Adipocyte (in vitro differentiated cells): ENCODE measurements at regions not wholly inside any gene's neighbourhood (a gene's known extent, or its start where the extent isn't known, plus 50 kb on each side); places are given as distances from the start of the nearest gene placed in this dataset.
"Not testable (repeated sequence)": the region's sequence is repeated elsewhere in the genome, so short reads cannot be mapped to it uniquely, and the experiment has no call there.

Experiments used
- DNase-seq: peaks from one replicate; pipeline ENCODE4 v3.0.0-alpha.2; 2015; ENCODE audit warnings: low read depth
- H3K27me3 ChIP-seq: replicated peaks from 2 replicates; pipeline ENCODE4 v1.7.0; 2013; ENCODE audit warnings: mild to moderate bottlenecking, low read length, moderate library complexity; ENCODE audit not compliant: control insufficient read depth, insufficient read depth
- H3K36me3 ChIP-seq: 2 replicates; pipeline ENCODE4 v1.7.0; 2013; ENCODE audit warnings: low read length, mild to moderate bottlenecking, moderate library complexity; ENCODE audit not compliant: control insufficient read depth, insufficient read depth, severe bottlenecking
- H3K4me1 ChIP-seq: 2 replicates; pipeline ENCODE4 v1.7.0; 2013; ENCODE audit warnings: mild to moderate bottlenecking, low read length, moderate library complexity; ENCODE audit not compliant: control insufficient read depth, insufficient read depth
- H3K4me3 ChIP-seq: 2 replicates; pipeline ENCODE4 v1.7.0; 2013; ENCODE audit warnings: mild to moderate bottlenecking, low read length, moderate library complexity
- H3K9ac ChIP-seq: 2 replicates; pipeline ENCODE4 v1.7.0; 2013; ENCODE audit warnings: mild to moderate bottlenecking, low read length, moderate library complexity
- H3K9me3 ChIP-seq: 2 replicates; pipeline ENCODE4 v1.7.0; 2013; ENCODE audit warnings: mild to moderate bottlenecking, low read length, moderate library complexity; ENCODE audit not compliant: control insufficient read depth

DNA sequence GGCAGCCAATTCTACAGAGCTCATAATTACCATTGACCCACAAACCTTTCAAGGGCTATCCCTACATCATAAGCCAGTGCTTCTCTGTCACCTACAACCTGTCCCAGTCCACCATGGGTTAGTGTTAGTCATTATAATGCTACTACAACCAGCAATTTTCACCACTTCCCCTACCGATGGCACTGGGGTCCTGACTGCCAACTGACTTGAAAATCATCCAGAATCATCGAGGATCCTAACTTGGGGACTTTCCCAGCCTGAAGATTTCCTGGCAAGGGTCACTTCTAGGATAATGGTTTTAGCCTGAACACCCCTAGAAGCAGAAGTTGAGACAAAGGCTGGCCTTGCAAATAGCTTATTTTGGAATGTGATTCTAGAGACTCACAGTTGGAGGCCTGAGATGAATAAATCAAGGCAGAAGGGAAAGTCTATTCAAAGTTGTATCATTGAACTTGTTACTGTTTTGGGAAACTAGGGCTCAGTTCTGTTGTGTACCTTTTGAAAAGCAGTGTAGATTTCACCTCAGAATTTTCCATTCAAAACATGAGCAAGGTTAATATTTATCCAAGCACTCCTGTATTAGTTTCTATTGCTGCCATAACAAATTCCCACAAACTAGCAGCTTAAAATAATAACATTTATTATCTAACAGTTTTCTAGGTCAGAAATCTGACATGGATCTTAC is 633.0 kb downstream of the LRRC70 start:
- no peak overlapping the region for H3K9ac ChIP-seq
- no peaks in the 10 kb centered on the region for H3K27me3 ChIP-seq
- no peaks in the 10 kb centered on the region for H3K4me1 ChIP-seq
- H3K9me3 ChIP-seq = no peaks in the 10 kb centered on the region
- no peaks in the 10 kb centered on the region for H3K36me3 ChIP-seq
- H3K4me3 ChIP-seq = no peak overlapping the region
- DNase-seq = no peak

DNA sequence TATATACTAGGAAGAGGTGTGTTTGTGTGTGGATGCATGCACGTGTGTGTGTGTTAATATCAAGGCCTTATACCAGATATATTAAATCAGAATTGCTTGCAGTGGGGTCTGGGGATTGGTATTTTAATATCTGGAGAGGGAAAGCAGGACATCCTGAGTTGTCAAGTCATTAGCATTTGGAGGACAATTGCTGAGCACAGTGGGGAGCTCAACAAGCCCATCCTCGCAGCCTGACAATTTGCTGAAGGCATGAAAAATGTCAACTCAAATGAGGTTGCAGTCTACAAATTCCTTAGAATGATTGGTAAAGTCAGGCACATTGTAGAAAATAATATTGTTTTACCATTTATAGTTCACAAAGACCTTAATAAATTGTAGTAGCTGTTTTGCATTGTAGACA is 627.4 kb downstream of the LRRC70 start:
- Histone ChIP-seq H3K27me3 (no peaks in the 10 kb centered on the region), H3K9me3 (no peaks in the 10 kb centered on the region), H3K9ac (no peak overlapping the region), H3K36me3 (no peaks in the 10 kb centered on the region), H3K4me3 (no peak overlapping the region), H3K4me1 (no peaks in the 10 kb centered on the region)
- DNase-seq = no peak

GRCh38 chr5:63201738-63202137 is 623.1 kb downstream of the LRRC70 start:
- Histone ChIP-seq H3K9me3 (no peaks in the 10 kb centered on the region), H3K36me3 (no peaks in the 10 kb centered on the region), H3K27me3 (no peaks in the 10 kb centered on the region), H3K9ac (no peak overlapping the region), H3K4me3 (no peak overlapping the region), H3K4me1 (no peaks in the 10 kb centered on the region)
- DNase-seq = no peak

DNA sequence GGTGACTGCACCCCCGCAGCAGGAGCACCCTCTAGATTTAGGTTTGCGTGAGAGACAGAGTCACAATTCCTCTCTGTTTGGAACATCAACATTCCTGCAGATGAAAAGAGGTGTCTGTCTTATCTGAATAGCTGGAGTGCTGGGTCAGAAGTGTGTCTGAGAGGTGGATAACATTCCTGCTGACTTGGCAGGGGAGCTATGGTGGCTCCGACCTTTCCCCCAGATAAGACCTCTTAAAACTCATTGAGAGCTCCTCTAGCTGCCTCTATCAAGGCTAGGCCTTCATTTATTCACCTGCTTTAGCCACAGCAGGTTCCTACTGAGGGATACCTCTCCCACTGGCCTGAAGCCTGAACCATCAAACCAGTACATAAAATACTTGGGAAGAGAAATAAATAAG is 615.5 kb downstream of the LRRC70 start:
- no peaks in the 10 kb centered on the region for H3K36me3 ChIP-seq
- no peak for DNase-seq

GRCh38 chr5:63180190-63180589 is 601.6 kb downstream of the LRRC70 start:
- not testable (repeated sequence) for H3K9me3 ChIP-seq, H3K4me1 ChIP-seq, H3K4me3 ChIP-seq, H3K36me3 ChIP-seq, DNase-seq, H3K9ac ChIP-seq, H3K27me3 ChIP-seq

More for the DNA sequence above, 615.5 kb downstream of the LRRC70 start:
- Histone ChIP-seq H3K4me3 (no peak overlapping the region), H3K27me3 (no peaks in the 10 kb centered on the region), H3K4me1 (no peaks in the 10 kb centered on the region), H3K9me3 (no peaks in the 10 kb centered on the region), H3K9ac (no peak overlapping the region)

GRCh38 chr5:63175850-63176249 is 597.2 kb downstream of the LRRC70 start:
- H3K9ac ChIP-seq = no peak overlapping the region
- H3K27me3 ChIP-seq = no peaks in the 10 kb centered on the region
- no peaks in the 10 kb centered on the region for H3K4me1 ChIP-seq
- no peaks in the 10 kb centered on the region for H3K36me3 ChIP-seq
- H3K4me3 ChIP-seq = no peak overlapping the region
- H3K9me3 ChIP-seq = no peaks in the 10 kb centered on the region
- DNase-seq = no peak

DNA sequence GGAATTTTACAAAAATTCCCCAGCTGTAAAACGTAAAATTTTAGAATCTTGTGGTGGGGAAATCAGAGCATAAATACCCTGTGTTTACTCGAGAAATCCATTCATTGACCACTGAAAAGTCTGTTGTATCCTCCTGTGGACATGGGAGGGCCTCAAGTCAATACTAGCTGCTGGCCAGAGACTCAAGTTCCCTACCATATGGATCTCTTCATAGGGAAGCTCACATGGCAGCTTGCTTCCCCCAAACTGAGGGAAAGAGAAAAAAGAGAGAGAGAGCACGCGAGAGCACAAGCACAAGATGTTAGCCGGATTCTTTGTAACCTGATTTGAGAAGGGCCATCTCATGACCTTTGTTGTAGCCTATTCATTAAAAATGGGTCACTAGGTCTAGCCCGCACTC is 591.9 kb downstream of the LRRC70 start:
- Histone ChIP-seq H3K4me3 (no peak overlapping the region), H3K9me3 (no peaks in the 10 kb centered on the region), H3K4me1 (peaks cover 6% of the 10 kb centered on the region), H3K36me3 (no peaks in the 10 kb centered on the region), H3K27me3 (no peaks in the 10 kb centered on the region), H3K9ac (no peak overlapping the region)
- no peak for DNase-seq

DNA sequence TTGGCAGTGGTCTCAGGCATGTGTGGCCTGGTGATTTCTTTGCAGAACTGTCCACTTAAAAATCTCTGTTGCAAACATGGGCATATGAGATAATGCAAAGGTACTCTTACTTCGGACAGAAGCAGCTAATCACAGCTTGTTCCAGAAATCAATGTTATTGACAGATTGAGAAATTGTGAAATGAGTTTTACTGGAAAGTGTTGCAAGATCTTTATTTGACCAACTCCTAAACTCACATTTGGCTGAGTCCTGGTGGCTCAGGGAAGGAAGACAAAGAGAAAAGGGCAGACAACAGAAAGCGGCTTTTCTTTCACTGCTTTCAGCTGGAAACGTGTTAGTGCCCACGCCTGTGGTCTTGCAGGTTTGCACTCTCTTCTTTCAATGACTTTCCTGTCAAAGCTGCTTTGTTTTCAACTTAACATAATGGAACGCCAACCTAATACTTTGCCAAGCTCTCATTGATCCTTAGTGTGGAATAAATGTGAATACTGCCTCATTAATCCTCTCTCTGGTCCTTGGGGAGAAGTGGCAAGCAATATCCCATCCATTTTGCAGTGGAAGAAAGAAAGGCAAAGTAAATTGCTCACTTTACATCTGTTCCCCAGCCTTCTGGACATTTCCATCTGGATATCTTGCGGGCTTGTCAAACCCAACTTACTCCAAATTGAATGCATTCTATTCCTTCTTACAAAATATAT is 586.4 kb downstream of the LRRC70 start:
- Histone ChIP-seq H3K27me3 (no peaks in the 10 kb centered on the region), H3K9me3 (peaks cover 10% of the 10 kb centered on the region), H3K4me1 (peaks cover 18% of the 10 kb centered on the region), H3K36me3 (no peaks in the 10 kb centered on the region), H3K4me3 (peak overlapping the region; percentile 53), H3K9ac (no peak overlapping the region)
- no peak for DNase-seq

- no peak for DNase-seq
- peaks cover 18% of the 10 kb centered on the region for H3K4me1 ChIP-seq
- no peaks in the 10 kb centered on the region for H3K27me3 ChIP-seq
These were observed 585.7 kb downstream of the LRRC70 start for GRCh38 chr5:63164339-63164738.

GRCh38 chr5:63155310-63155631 is 576.7 kb downstream of the LRRC70 start:
- no peak for DNase-seq
- no peaks in the 10 kb centered on the region for H3K4me1 ChIP-seq
- peaks cover 3% of the 10 kb centered on the region for H3K9me3 ChIP-seq
- H3K27me3 ChIP-seq = no peaks in the 10 kb centered on the region
- no peak overlapping the region for H3K9ac ChIP-seq
- H3K4me3 ChIP-seq = no peak overlapping the region
- H3K36me3 ChIP-seq = no peaks in the 10 kb centered on the region

More at GRCh38 chr5:63164339-63164738, 585.7 kb downstream of the LRRC70 start:
- no peak overlapping the region for H3K9ac ChIP-seq
- H3K36me3 ChIP-seq = no peaks in the 10 kb centered on the region
- no peak overlapping the region for H3K4me3 ChIP-seq
- peaks cover 10% of the 10 kb centered on the region for H3K9me3 ChIP-seq

- no peak for DNase-seq
- Histone ChIP-seq H3K27me3 (no peaks in the 10 kb centered on the region), H3K9ac (no peak overlapping the region), H3K9me3 (no peaks in the 10 kb centered on the region), H3K36me3 (no peaks in the 10 kb centered on the region), H3K4me1 (no peaks in the 10 kb centered on the region), H3K4me3 (no peak overlapping the region)
These were observed 576.1 kb downstream of the LRRC70 start for GRCh38 chr5:63154476-63155309.
